IPS DF 6.9 (cell line): ENCODE measurements at regions not wholly inside any gene's neighbourhood (a gene's known extent, or its start where the extent isn't known, plus 50 kb on each side); places are given as distances from the start of the nearest gene placed in this dataset.

ENCODE experiments used
- DNase-seq: peaks from one replicate; pipeline ENCODE4 v3.0.0-alpha.2; 2013; ENCODE audit warnings: low read depth, low spot score
- H3K27ac ChIP-seq: one replicate; pipeline ENCODE4 v1.5.1; 2013; ENCODE audit warnings: low read length, control low read depth
- H3K27me3 ChIP-seq: 2 replicates; pipeline ENCODE4 v1.6.1; 2013; ENCODE audit warnings: mild to moderate bottlenecking, low read length; ENCODE audit not compliant: control insufficient read depth, insufficient read depth
- H3K36me3 ChIP-seq: 2 replicates; pipeline ENCODE4 v1.6.1; 2013; ENCODE audit warnings: low read length; ENCODE audit not compliant: control insufficient read depth, insufficient read depth
- H3K4me1 ChIP-seq: 2 replicates; pipeline ENCODE4 v1.6.1; 2013; ENCODE audit warnings: low read length; ENCODE audit not compliant: control insufficient read depth, insufficient read depth
- H3K4me3 ChIP-seq: 2 replicates; pipeline ENCODE4 v1.5.1; 2013; ENCODE audit warnings: mild to moderate bottlenecking, low read length
- H3K9me3 ChIP-seq: 2 replicates; pipeline ENCODE4 v1.6.1; 2013; ENCODE audit warnings: low read length, inconsistent platforms; ENCODE audit not compliant: control insufficient read depth, insufficient read depth
- WGBS: extraction: QIAGEN DNeasy Blood & Tissue Kit; methylation state at CpG from one replicate; pipeline ENCODE4 v1.1.7; 2013; ENCODE audit warnings: mixed read lengths, missing lambda C conversion rate; ENCODE audit not compliant: insufficient read length, insufficient coverage; 5-methylcytosine and 5-hydroxymethylcytosine counted together

GRCh38 chr21:19290328-19290727 is 886.7 kb upstream of the TMPRSS15 start:
- no peak for DNase-seq
- H3K4me1 ChIP-seq: no peaks in the 10 kb centered on the region
- H3K4me3 ChIP-seq: no peak overlapping the region
- no peaks in the 10 kb centered on the region for H3K9me3 ChIP-seq
- no peak overlapping the region for H3K27ac ChIP-seq
- H3K27me3 ChIP-seq: no peaks in the 10 kb centered on the region
- H3K36me3 ChIP-seq: no peaks in the 10 kb centered on the region

- Histone ChIP-seq H3K4me3 (no peak overlapping the region), H3K27me3 (no peaks in the 10 kb centered on the region), H3K27ac (no peak overlapping the region), H3K9me3 (no peaks in the 10 kb centered on the region), H3K4me1 (no peaks in the 10 kb centered on the region), H3K36me3 (no peaks in the 10 kb centered on the region)
- WGBS: no CpG with 5 or more reads among the region's 1 CpG
- no peak for DNase-seq
Observed at GRCh38 chr21:19320291-19320690, 916.7 kb upstream of the TMPRSS15 start.

- Histone ChIP-seq H3K9me3 (no peaks in the 10 kb centered on the region), H3K27ac (no peak overlapping the region), H3K4me1 (no peaks in the 10 kb centered on the region), H3K27me3 (no peaks in the 10 kb centered on the region), H3K36me3 (no peaks in the 10 kb centered on the region), H3K4me3 (no peak overlapping the region)
- WGBS: no CpG with 5 or more reads among the region's 3 CpGs
- no peak for DNase-seq
Observed at GRCh38 chr21:19321688-19322087, 918.1 kb upstream of the TMPRSS15 start.

GRCh38 chr21:19322360-19322759 is 918.8 kb upstream of the TMPRSS15 start:
- WGBS: no CpG with 5 or more reads among the region's 1 CpG
- Histone ChIP-seq H3K27ac (no peak overlapping the region), H3K9me3 (no peaks in the 10 kb centered on the region), H3K4me1 (no peaks in the 10 kb centered on the region), H3K27me3 (no peaks in the 10 kb centered on the region), H3K4me3 (no peak overlapping the region), H3K36me3 (no peaks in the 10 kb centered on the region)
- no peak for DNase-seq

- no peak for DNase-seq
- Histone ChIP-seq H3K4me3 (no peak overlapping the region), H3K27me3 (no peaks in the 10 kb centered on the region), H3K9me3 (no peaks in the 10 kb centered on the region), H3K4me1 (no peaks in the 10 kb centered on the region), H3K36me3 (no peaks in the 10 kb centered on the region), H3K27ac (no peak overlapping the region)
- no CpG with 5 or more reads among the region's 6 CpGs for WGBS
Observed at GRCh38 chr21:19326531-19327319, 923.1 kb upstream of the TMPRSS15 start.

GRCh38 chr21:19328954-19329353 is 925.4 kb upstream of the TMPRSS15 start:
- H3K27ac ChIP-seq: no peak overlapping the region
- H3K36me3 ChIP-seq: no peaks in the 10 kb centered on the region
- H3K27me3 ChIP-seq: no peaks in the 10 kb centered on the region
- H3K4me3 ChIP-seq: no peak overlapping the region
- WGBS: no CpG with 5 or more reads among the region's 5 CpGs
- H3K9me3 ChIP-seq: no peaks in the 10 kb centered on the region; the same call in 1 of the 2 replicates
- no peak for DNase-seq
- no peaks in the 10 kb centered on the region for H3K4me1 ChIP-seq

DNA sequence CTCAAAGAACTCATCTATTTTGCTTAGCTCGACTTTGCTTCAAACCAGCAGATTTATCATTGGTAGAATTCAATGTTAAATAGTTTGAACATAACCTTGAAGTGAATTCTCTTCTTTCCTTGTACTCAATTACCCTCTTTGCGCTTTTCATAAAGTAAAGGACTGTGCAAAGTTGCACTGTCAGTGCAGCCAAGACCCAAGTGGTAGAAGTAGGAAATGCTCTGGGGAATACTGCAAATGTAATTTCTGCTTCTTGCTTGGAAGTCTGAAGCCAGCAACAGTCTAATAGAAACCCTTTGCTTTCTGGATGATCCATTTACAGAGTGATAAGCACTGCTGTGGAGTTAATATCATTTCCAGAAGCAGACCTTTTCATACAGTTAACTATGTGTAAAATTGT is 936.7 kb upstream of the TMPRSS15 start:
- Histone ChIP-seq H3K36me3 (no peaks in the 10 kb centered on the region), H3K27me3 (no peaks in the 10 kb centered on the region), H3K27ac (no peak overlapping the region), H3K9me3 (no peaks in the 10 kb centered on the region), H3K4me1 (no peaks in the 10 kb centered on the region), H3K4me3 (no peak overlapping the region)
- no peak for DNase-seq
- no CpG with 5 or more reads among the region's 2 CpGs for WGBS

GRCh38 chr21:19340954-19341353 is 937.4 kb upstream of the TMPRSS15 start:
- no CpG with 5 or more reads among the region's 5 CpGs for WGBS
- Histone ChIP-seq H3K4me1 (no peaks in the 10 kb centered on the region), H3K27me3 (no peaks in the 10 kb centered on the region), H3K27ac (no peak overlapping the region), H3K36me3 (no peaks in the 10 kb centered on the region), H3K4me3 (no peak overlapping the region), H3K9me3 (no peaks in the 10 kb centered on the region)
- DNase-seq: no peak

- Histone ChIP-seq H3K36me3 (no peaks in the 10 kb centered on the region), H3K4me1 (no peaks in the 10 kb centered on the region), H3K27me3 (no peaks in the 10 kb centered on the region), H3K9me3 (no peaks in the 10 kb centered on the region), H3K4me3 (no peak overlapping the region), H3K27ac (no peak overlapping the region)
- no peak for DNase-seq
- WGBS: no CpG with 5 or more reads among the region's 2 CpGs
Observed at GRCh38 chr21:19343711-19344110, 940.1 kb upstream of the TMPRSS15 start.

- no peaks in the 10 kb centered on the region for H3K36me3 ChIP-seq
- no peaks in the 10 kb centered on the region for H3K9me3 ChIP-seq
- H3K27ac ChIP-seq: no peak overlapping the region
- no peak for DNase-seq
- no peak overlapping the region for H3K4me3 ChIP-seq
- H3K4me1 ChIP-seq: no peaks in the 10 kb centered on the region
- H3K27me3 ChIP-seq: no peaks in the 10 kb centered on the region
Observed at GRCh38 chr21:19350286-19350685, 946.7 kb upstream of the TMPRSS15 start.

DNA sequence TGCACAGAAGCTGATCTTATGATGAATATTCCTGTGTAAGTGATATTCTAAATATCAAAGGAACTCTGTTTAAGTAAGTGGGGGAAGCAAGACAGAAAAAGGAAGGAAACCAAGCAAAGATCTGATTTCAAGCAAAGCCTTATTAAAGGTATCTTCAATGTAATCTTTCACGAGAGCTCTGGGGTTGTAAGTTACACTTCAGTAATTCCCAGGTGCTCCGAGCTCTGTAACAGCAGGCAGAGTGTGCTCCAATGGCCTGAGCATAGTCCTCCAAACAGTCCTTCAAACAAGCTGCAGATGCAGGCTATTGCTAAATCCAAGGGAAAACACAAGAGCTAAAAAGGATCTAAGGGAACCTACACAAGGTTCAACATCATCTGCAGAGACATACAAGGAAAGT is 949.7 kb upstream of the TMPRSS15 start:
- H3K4me3 ChIP-seq: no peak overlapping the region
- H3K27ac ChIP-seq: no peak overlapping the region
- no peaks in the 10 kb centered on the region for H3K4me1 ChIP-seq
- no peaks in the 10 kb centered on the region for H3K27me3 ChIP-seq
- no peaks in the 10 kb centered on the region for H3K36me3 ChIP-seq
- DNase-seq: no peak
- no CpG with 5 or more reads among the region's 2 CpGs for WGBS
- H3K9me3 ChIP-seq: no peaks in the 10 kb centered on the region
